WTC11 (cell line): ENCODE measurements at regions not wholly inside any gene's neighbourhood (a gene's known extent, or its start where the extent isn't known, plus 50 kb on each side); places are given as distances from the start of the nearest gene placed in this dataset.

Experiments
- ATAC-seq: fragments of 200-7000 bp; cut with Tn5 transposase; 2 replicates; pipeline ENCODE4 v1.10.0; 2021; ENCODE audit warnings: mild to moderate bottlenecking, moderate library complexity
- CTCF ChIA-PET: fragments of 300-600 bp; sonication (Branson Sonifier 250); formaldehyde crosslinking; loops from one replicate; lab custom pipeline; 2021; ENCODE audit warnings: antibody characterized with exemption; lab: Charles Lee
- POLR2A ChIA-PET: fragments of 350-600 bp; sonication (Branson Sonifier 250); formaldehyde crosslinking; loops from one replicate; lab custom pipeline; 2021; ENCODE audit warnings: antibody characterized with exemption; lab: Charles Lee
- DNase-seq: peaks from one replicate; pipeline ENCODE4 v3.0.0; 2021; ENCODE audit warnings: low spot score
- H3K27ac Mint-ChIP-seq: 2 replicates; pipeline ENCODE4 v1.8.0; 2021; ENCODE audit warnings: mixed read lengths
- H3K27me3 Mint-ChIP-seq: 2 replicates; pipeline ENCODE4 v1.8.0; 2021; ENCODE audit warnings: low read depth, mild to moderate bottlenecking, moderate library complexity, mixed read lengths
- H3K36me3 Mint-ChIP-seq: 2 replicates; pipeline ENCODE4 v1.8.0; 2021; ENCODE audit warnings: mixed read lengths
- H3K4me1 Mint-ChIP-seq: 2 replicates; pipeline ENCODE4 v1.8.0; 2022; ENCODE audit warnings: mixed read lengths
- H3K4me3 Mint-ChIP-seq: 2 replicates; pipeline ENCODE4 v1.8.0; 2021; ENCODE audit warnings: mild to moderate bottlenecking, moderate library complexity, mixed read lengths
- H3K9me3 Mint-ChIP-seq: 2 replicates; pipeline ENCODE4 v1.8.0; 2021; ENCODE audit warnings: mixed read lengths
- ATF1 ChIP-seq: sonication (generic); formaldehyde crosslinking; IDR thresholded peaks from 2 replicates; pipeline ENCODE4 v1.8.1; 2023; ENCODE audit warnings: mild to moderate bottlenecking, moderate library complexity, missing genetic modification reagents
- CBFB ChIP-seq: sonication (generic); formaldehyde crosslinking; IDR thresholded peaks from 2 replicates; pipeline ENCODE4 v1.8.1; 2022; ENCODE audit warnings: mild to moderate bottlenecking, low read depth, missing genetic modification reagents
- CREM ChIP-seq: sonication (generic); formaldehyde crosslinking; IDR thresholded peaks from 2 replicates; pipeline ENCODE4 v1.8.1; 2022; ENCODE audit warnings: mild to moderate bottlenecking, missing genetic modification reagents, moderate library complexity
- ELF4 ChIP-seq: sonication (generic); formaldehyde crosslinking; IDR thresholded peaks from 2 replicates; pipeline ENCODE4 v1.8.1; 2022; ENCODE audit warnings: low read depth, mild to moderate bottlenecking, moderate library complexity, missing genetic modification reagents
- FOXJ3 ChIP-seq: sonication (generic); formaldehyde crosslinking; IDR thresholded peaks from 2 replicates; pipeline ENCODE4 v1.9.0; 2021; ENCODE audit warnings: missing genetic modification reagents, mild to moderate bottlenecking, borderline replicate concordance
- FOXK1 ChIP-seq: sonication (generic); formaldehyde crosslinking; IDR thresholded peaks from 2 replicates; pipeline ENCODE4 v1.8.0; 2022; ENCODE audit warnings: mild to moderate bottlenecking, moderate library complexity, missing genetic modification reagents
- FOXP1 ChIP-seq: sonication (generic); formaldehyde crosslinking; IDR thresholded peaks from 2 replicates; pipeline ENCODE4 v1.8.0; 2022; ENCODE audit warnings: missing genetic modification reagents, mild to moderate bottlenecking, moderate library complexity, borderline replicate concordance
- GRHL2 ChIP-seq: fragments of 250-450 bp; sonication (Bioruptor Pico); IDR thresholded peaks from 2 replicates; pipeline ENCODE4 v1.8.0; 2022; ENCODE audit warnings: mild to moderate bottlenecking, moderate library complexity; ENCODE audit not compliant: insufficient replicate concordance, severe bottlenecking
- HMGA2 ChIP-seq: fragments of 250-450 bp; sonication (Bioruptor Pico); IDR thresholded peaks from 2 replicates; pipeline ENCODE4 v1.4.0; 2021; ENCODE audit warnings: mild to moderate bottlenecking, moderate library complexity
- JUN ChIP-seq: sonication (generic); formaldehyde crosslinking; IDR thresholded peaks from 2 replicates; pipeline ENCODE4 v1.8.0; 2023; ENCODE audit warnings: mild to moderate bottlenecking, missing genetic modification reagents
- NR1H2 ChIP-seq: sonication (generic); formaldehyde crosslinking; IDR thresholded peaks from 2 replicates; pipeline ENCODE4 v1.9.0; 2021; ENCODE audit warnings: mild to moderate bottlenecking, moderate library complexity, missing genetic modification reagents
- NR2C2 ChIP-seq: sonication (generic); formaldehyde crosslinking; IDR thresholded peaks from 2 replicates; pipeline ENCODE4 v1.8.0; 2022; ENCODE audit warnings: mild to moderate bottlenecking, missing genetic modification reagents
- OVOL2 ChIP-seq: fragments of 250-450 bp; sonication (Bioruptor Pico); IDR thresholded peaks from 2 replicates; pipeline ENCODE4 v1.9.0; 2021; ENCODE audit warnings: mild to moderate bottlenecking, borderline replicate concordance
- SMAD3 ChIP-seq: sonication (generic); formaldehyde crosslinking; IDR thresholded peaks from 2 replicates; pipeline ENCODE4 v1.8.0; 2022; ENCODE audit warnings: missing genetic modification reagents, mild to moderate bottlenecking, borderline replicate concordance
- TF ChIP-seq, protein P1 (sequence below): sonication (generic); formaldehyde crosslinking; IDR thresholded peaks from 2 replicates; pipeline ENCODE4 v1.8.1; 2023; ENCODE audit warnings: mild to moderate bottlenecking, moderate library complexity, missing genetic modification reagents
- TF ChIP-seq, protein P2 (sequence below): fragments of 200-600 bp; IDR thresholded peaks from 2 replicates; pipeline ENCODE4 v1.8.0; 2022; ENCODE audit warnings: antibody characterized with exemption
- TF ChIP-seq, protein P3 (sequence below): sonication (generic); formaldehyde crosslinking; IDR thresholded peaks from 2 replicates; pipeline ENCODE4 v1.8.1; 2022; ENCODE audit warnings: low read depth, mild to moderate bottlenecking, moderate library complexity, missing genetic modification reagents, borderline replicate concordance
- TF ChIP-seq, protein P4 (sequence below): sonication (generic); formaldehyde crosslinking; IDR thresholded peaks from 2 replicates; pipeline ENCODE4 v1.8.0; 2022; ENCODE audit warnings: mild to moderate bottlenecking, missing genetic modification reagents

DNA sequence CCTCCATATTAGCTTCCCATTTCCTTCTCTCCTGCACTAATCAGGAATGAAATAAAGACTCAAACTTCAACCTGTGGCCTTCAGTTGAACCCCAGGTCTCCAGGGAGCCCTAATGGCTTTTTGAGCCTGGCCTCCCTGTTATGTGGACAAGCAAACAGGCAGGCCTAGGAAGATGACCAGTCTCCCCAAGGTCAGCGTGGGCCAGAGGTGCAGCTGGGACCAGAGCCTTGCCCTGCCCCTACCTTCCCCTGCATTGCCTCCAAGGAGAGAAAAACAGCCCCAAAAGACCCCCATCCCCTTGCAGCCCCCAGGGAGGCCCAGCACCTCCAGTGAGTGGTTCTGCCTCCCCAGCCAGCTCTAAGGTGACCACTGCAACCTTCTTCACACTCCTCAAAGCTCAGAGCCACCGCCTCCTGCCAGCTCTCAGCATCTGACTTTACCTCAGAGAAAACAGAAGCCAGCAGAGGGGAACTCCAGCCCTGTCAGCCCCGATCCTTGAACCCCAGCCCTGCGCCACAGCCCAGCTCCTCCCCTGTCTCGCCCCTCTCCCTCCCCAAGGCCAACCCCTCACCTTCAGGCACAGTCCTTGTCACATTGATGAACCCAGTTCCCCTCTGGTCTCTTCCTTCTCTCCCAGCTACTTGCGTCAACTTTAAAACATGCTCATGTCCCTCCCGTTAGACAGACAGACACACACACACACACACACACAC, 59.5 kb upstream of the ID2 start (continued):
- TF ChIP-seq, protein P1, sequence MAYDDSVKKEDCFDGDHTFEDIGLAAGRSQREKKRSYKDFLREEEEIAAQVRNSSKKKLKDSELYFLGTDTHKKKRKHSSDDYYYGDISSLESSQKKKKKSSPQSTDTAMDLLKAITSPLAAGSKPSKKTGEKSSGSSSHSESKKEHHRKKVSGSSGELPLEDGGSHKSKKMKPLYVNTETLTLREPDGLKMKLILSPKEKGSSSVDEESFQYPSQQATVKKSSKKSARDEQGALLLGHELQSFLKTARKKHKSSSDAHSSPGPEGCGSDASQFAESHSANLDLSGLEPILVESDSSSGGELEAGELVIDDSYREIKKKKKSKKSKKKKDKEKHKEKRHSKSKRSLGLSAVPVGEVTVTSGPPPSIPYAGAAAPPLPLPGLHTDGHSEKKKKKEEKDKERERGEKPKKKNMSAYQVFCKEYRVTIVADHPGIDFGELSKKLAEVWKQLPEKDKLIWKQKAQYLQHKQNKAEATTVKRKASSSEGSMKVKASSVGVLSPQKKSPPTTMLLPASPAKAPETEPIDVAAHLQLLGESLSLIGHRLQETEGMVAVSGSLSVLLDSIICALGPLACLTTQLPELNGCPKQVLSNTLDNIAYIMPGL (CRISPR knock-in tag), result no peak
- TF ChIP-seq FOXK1 (CRISPR knock-in tag) (no peak), CBFB (CRISPR knock-in tag) (no peak), JUN (CRISPR knock-in tag) (no peak), NR2C2 (CRISPR knock-in tag) (no peak), GRHL2 (CRISPR knock-in tag) (no peak), FOXJ3 (no peak), FOXP1 (CRISPR knock-in tag) (no peak), OVOL2 (CRISPR knock-in tag) (no peak), ELF4 (CRISPR knock-in tag) (no peak)
- TF ChIP-seq, protein P2, sequence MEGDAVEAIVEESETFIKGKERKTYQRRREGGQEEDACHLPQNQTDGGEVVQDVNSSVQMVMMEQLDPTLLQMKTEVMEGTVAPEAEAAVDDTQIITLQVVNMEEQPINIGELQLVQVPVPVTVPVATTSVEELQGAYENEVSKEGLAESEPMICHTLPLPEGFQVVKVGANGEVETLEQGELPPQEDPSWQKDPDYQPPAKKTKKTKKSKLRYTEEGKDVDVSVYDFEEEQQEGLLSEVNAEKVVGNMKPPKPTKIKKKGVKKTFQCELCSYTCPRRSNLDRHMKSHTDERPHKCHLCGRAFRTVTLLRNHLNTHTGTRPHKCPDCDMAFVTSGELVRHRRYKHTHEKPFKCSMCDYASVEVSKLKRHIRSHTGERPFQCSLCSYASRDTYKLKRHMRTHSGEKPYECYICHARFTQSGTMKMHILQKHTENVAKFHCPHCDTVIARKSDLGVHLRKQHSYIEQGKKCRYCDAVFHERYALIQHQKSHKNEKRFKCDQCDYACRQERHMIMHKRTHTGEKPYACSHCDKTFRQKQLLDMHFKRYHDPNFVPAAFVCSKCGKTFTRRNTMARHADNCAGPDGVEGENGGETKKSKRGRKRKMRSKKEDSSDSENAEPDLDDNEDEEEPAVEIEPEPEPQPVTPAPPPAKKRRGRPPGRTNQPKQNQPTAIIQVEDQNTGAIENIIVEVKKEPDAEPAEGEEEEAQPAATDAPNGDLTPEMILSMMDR, result no peak
- TF ChIP-seq, protein P3, sequence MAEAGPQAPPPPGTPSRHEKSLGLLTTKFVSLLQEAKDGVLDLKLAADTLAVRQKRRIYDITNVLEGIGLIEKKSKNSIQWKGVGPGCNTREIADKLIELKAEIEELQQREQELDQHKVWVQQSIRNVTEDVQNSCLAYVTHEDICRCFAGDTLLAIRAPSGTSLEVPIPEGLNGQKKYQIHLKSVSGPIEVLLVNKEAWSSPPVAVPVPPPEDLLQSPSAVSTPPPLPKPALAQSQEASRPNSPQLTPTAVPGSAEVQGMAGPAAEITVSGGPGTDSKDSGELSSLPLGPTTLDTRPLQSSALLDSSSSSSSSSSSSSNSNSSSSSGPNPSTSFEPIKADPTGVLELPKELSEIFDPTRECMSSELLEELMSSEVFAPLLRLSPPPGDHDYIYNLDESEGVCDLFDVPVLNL, result no peak
- TF ChIP-seq, protein P4, sequence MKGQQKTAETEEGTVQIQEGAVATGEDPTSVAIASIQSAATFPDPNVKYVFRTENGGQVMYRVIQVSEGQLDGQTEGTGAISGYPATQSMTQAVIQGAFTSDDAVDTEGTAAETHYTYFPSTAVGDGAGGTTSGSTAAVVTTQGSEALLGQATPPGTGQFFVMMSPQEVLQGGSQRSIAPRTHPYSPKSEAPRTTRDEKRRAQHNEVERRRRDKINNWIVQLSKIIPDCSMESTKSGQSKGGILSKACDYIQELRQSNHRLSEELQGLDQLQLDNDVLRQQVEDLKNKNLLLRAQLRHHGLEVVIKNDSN (CRISPR knock-in tag), result no peak

DNA sequence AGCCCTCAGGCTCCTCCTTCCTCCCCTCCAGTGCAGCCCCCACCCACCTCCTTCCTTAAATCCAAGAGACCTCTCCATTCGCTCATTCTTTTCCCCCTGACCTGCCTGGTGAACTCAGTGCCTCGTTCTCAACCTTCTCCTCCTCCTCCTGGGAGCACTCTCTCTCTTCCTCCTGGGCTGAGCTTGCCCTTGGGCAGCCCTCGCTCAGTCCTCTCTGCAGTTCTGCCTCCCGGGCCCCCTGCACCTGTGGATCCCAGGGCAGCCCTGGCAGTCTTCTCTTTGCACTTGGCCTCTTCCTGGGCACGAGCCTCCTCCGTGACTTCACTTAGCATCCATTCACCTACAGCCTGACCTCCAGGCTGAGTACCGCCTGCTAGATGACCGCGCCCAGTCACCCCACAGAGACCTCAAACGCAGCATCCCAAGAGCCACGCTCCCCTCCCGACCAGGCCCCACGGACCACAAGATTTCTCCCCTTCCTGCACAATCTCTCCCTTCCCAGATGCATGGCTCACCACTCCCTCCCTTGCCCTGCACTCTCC, 58.9 kb upstream of the ID2 start:
- DNase-seq, result no peak
- Mint-ChIP-seq H3K36me3 (no peaks in the 10 kb centered on the region), H3K27ac (no peak overlapping the region)
- no peak for TF ChIP-seq NR1H2 (CRISPR knock-in tag)
- TF ChIP-seq, protein P4 (CRISPR knock-in tag), result no peak
- TF ChIP-seq ATF1, result no peak
- TF ChIP-seq, all 79 proteins: peak for 0
- H3K4me1 Mint-ChIP-seq, result peaks cover 3% of the 10 kb centered on the region; the same call in 1 of the 2 replicates
- no peak overlapping the region for H3K4me3 Mint-ChIP-seq
- ChIA-PET CTCF (no interaction called here), POLR2A (interaction anchor here (0.6 kb wide), 1 partner anchor 529 kb away, joined by 3 read pairs; no protein-coding TSS in a partner anchor)
- no peaks in the 10 kb centered on the region for H3K9me3 Mint-ChIP-seq
- ATAC-seq, result no peak
- no peaks in the 10 kb centered on the region for H3K27me3 Mint-ChIP-seq

DNA sequence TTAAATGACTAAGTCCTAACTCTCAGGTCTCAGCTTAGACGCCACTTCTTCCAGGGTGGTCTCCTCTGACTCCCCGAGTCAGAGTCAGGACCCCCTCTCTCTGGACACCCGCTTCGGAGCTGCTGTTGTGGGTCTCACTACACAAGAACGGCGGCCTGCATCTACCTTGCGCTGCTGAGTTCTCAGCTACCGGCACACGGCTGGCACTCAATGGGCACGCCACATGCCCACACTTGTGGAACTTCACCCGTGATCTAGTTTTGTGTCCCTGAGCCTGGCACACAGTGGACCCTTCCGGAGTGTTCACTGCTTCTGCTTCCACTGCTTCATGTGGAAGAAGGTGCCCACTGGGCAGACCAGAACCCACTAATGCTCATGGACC, 58.3 kb upstream of the ID2 start:
- CTCF ChIA-PET, result no interaction called here
- Mint-ChIP-seq H3K36me3 (no peaks in the 10 kb centered on the region), H3K4me1 (peaks cover 5% of the 10 kb centered on the region), H3K27me3 (no peaks in the 10 kb centered on the region), H3K27ac (no peak overlapping the region), H3K4me3 (no peak overlapping the region), H3K9me3 (no peaks in the 10 kb centered on the region)
- ATAC-seq (no peak), DNase-seq (no peak)
- POLR2A ChIA-PET, result interaction anchor here (0.6 kb wide), 1 partner anchor 740 kb away, joined by 3 read pairs; no protein-coding TSS in a partner anchor
- TF ChIP-seq HMGA2 (no peak), CREM (no peak), SMAD3 (CRISPR knock-in tag) (no peak)
